ENCODE measurements at regions not wholly inside any gene's neighbourhood (a gene's known extent, or its start where the extent isn't known, plus 50 kb on each side); places are given as distances from the start of the nearest gene placed in this dataset.

GRCh38 chr22:48741540-48741939 is 1086.1 kb downstream of the BRD1 start:
- DNase-seq, result no peak

GRCh38 chr22:48740731-48741405 is 1086.8 kb downstream of the BRD1 start:
- DNase-seq, result no peak

GRCh38 chr22:48740086-48740730 is 1087.5 kb downstream of the BRD1 start:
- DNase-seq, result no peak

- DNase-seq, result no peak
These were observed 1088.2 kb downstream of the BRD1 start for GRCh38 chr22:48739348-48740085.

DNA sequence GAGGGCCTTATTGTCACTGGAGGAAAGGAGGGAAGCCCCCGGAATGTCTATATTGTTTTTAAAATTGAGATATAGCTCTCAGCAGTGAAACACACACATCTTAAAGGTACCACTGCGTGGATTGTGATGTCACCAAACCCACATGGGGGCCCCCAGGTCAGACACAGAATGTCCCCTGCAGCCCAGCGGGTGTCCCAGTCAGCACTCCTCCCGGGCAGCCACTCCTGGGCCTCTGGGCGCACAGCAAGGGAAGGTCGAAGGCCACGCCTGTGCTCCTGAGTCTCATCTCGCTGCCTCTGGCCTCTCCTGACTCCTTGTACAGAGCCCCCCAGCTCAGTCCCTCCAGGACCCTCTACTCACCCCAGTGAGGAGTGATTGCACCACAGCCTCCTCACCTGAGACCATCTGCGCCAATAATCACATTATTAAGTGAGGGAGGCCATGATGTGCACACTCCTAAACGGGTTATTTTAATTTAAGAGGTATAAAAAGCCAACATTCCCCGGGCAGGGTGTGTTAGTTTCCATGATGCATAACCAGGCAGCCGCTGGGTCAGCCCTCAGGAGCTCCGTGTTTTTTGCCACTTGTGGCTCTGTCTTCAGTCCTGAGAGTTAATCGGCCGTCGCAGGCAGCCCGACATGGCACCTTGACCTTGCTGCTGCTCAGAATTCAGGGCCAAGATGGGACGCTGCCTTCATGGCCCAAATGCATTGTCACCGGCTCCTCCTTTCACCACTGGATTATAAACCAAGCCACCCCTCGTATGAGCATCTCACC is 1089.3 kb downstream of the BRD1 start:
- DNase-seq, result no peak

GRCh38 chr22:48737461-48738203 is 1090.0 kb downstream of the BRD1 start:
- no peak for DNase-seq

DNA sequence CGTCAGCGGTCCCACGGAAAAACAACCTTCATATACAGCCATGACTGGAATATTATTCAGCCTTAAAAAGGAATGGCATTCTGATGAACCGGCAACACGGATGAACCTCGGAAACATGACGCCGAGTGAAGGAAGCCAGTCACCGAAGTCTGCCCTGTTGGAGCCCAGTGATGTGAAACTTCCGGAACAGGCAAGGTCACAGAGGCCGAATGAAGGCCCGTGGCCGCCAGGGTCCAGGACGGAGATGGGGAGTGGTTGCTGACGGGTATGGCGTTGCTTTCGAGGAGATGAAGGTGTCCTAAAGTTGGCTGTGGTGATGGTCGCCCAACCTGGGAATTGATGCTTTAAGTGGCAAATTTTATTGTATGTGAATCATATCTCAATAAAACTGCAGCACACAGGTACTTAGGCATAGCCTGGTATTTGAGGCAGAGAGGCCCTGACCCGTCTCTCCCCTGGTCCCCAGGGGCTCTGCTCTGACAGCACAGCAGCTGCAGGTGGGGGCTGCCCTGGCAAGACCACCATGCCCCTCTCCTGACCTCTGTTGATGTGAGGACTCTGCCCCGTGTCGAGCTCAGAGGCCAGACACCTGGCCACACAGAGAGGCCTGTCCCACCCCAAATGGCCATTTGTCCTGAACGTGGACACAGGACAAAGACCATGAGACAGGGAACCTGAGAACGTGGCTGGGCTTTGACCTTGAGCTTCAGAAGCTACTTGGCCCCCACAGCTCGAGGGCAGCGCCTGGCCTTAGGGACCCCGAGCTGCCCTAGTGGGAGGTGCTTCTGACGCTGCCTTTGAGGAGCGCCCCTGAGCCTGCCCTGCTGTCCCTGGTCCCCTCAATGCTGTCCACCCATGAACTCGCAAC is 1090.8 kb downstream of the BRD1 start:
- DNase-seq, result no peak

- DNase-seq, result no peak
These were observed 1092.7 kb downstream of the BRD1 start for GRCh38 chr22:48734961-48735360.

GRCh38 chr22:48734359-48734758 is 1093.3 kb downstream of the BRD1 start:
- no peak for DNase-seq

GRCh38 chr22:48729499-48730171 is 1098.0 kb downstream of the BRD1 start:
- DNase-seq, result no peak

DNA sequence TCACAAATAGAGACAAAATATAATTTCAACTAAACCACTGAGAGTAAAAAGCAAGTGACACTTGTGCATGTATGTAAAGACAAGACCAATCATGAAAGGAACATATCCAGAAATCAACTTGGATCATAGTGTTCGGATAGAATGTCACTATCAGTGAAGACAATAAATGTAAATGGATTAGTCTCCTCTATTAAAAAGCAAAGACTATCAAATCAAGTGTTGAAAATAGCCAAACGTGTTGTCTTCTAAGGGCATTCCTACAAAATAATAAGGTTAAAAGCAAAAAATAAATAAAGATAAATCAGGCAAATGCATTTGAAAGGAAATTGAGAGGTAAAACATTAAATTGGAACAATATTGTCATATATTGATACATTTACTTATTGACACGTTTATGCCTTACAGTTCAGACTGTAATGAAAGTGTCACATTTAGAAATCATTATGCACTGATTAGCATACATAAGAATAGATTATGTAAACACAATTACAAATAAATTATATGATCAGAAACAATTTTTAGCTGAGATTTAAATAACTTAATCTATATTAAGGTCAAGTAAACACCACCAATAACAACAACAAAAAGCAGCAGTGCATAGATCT is 1100.1 kb downstream of the BRD1 start:
- DNase-seq, result no peak

GRCh38 chr22:48724899-48725298 is 1102.8 kb downstream of the BRD1 start:
- DNase-seq, result no peak

DNA sequence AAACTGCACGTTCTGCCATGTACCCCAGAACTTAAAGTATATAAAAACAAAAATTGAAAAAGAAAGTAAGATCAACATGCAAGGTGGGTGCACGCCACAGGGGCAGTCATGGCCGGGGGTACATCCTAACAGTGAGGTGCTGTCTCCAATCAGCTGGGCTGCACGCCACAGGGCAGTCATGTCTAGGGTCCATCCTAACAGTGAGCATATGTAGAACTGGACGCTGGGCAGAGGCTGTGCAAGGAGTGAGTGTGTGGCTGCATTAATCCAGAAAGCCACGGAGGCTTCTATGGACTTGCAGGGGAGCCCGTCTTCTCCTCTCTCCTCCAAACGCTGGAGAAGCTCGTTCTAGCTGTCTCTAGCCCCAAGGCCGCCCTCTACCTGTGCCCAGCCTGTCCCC is 1105.0 kb downstream of the BRD1 start:
- DNase-seq, result no peak

DNA sequence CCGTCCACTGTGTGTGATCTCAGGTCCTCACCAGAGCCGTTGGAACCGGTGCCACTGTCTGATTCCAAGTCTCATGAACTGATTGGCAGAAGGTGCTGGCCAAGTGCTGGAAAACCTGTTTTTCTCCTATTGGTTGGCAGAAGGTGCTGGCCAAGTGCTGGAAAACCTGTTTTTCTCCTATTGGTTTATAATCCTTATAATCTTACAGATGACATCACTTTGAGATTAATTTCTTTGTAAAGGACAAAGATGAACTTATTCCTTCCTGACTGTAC is 1106.3 kb downstream of the BRD1 start:
- DNase-seq, result no peak

DNA sequence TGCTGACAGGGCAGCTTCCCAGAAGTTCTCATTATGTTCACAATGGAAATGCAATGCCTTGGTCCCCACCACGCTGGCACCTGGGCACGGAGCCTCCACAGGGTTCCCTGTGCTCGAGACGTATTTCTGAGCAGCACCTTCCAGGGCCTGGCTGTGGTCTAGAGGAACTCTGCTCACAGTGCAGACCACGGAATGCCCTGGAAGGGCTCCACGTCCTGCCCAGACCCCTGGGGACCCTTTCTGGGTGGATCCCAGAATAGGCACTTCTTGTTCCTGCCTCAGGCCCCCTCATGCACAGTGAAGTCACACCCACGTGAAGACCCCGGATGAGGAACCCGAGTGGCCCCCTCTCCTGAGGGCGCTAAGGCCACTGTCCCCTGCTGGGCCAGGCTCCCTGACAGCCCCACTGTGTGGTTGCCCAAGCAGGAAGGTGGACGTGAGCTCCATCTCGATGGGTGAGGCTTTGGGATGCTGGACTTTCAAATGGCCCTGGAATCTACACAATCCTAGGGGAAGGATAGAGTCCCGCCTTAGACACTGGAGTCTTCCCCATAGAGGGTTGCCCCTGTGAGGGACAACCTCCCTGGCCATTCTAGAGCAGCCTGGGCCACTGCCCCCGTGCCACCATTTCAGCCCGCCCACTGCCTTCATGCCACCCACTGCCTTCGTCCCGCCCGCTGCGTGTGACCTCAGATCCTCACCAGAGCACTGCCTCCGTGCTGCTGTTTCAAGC is 1106.8 kb downstream of the BRD1 start:
- no peak for DNase-seq

GRCh38 chr22:48719978-48720661 is 1107.6 kb downstream of the BRD1 start:
- DNase-seq, result peak; percentile 88

DNA sequence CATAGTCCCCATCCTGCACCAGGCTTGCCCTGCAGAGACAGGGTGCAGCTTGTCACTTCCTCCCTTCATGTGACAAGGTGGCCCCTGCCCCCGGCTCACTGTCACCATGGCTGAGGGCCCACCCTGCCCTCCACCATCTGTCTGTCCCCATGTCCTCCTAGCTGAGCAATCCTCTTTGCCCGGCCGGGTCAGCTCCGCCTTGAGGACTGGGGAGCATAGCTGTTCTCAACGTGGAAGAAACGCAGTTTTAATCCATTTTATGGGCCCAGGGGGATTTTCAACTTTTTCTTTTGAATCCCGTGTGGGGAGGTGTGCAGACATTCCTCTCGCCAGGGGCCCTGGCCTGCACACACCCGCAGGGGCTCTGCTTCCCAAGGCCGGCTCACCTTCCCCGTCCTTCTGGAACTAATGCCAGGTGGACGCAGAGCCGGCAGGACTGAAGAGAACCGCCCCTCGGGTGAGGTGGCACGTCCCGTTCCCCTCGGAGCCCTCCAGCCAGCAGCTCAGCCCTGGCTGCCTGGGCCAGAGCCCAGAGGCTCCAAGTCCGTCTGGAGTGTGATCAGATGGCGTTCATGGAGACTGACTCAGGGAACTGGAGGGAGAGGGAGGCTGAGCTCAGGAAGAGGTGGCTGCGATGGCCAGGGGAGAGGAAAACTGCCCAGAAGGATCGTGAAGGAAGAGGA is 1108.7 kb downstream of the BRD1 start:
- no peak for DNase-seq

- DNase-seq, result no peak
These were observed 1109.5 kb downstream of the BRD1 start for GRCh38 chr22:48717883-48718817.
